ENCODE measurements at regions not wholly inside any gene's neighbourhood (a gene's known extent, or its start where the extent isn't known, plus 50 kb on each side); places are given as distances from the start of the nearest gene placed in this dataset.
A peak's percentile ranks its signal among the peaks of the same experiment; 100 is the strongest.

GRCh38 chr10:52617346-52617745 is 155.2 kb downstream of the MBL2 start:
- Histone ChIP-seq H3K36me3 (ENCODE audit: control insufficient read depth, insufficient read depth, low read length) (no peaks in the 10 kb centered on the region), H4K20me1 (ENCODE audit: insufficient read depth, low read length) (no peaks in the 10 kb centered on the region), H3K9me1 (ENCODE audit: insufficient read depth, low read length) (no peaks in the 10 kb centered on the region), H2BK20ac (ENCODE audit: low read depth, low read length) (no peak overlapping the region), H2AK5ac (ENCODE audit: low read depth, low read length) (no peak overlapping the region), H3K9me3 (ENCODE audit: control insufficient read depth, insufficient read depth, low read length) (no peaks in the 10 kb centered on the region), H2BK5ac (ENCODE audit: low read depth, low read length, poor library complexity, severe bottlenecking) (no peak overlapping the region), H3K4me2 (ENCODE audit: low read depth, low read length) (no peak overlapping the region), H3K4me1 (ENCODE audit: control insufficient read depth, insufficient read depth, low read length) (peaks cover 10% of the 10 kb centered on the region), H2BK15ac (ENCODE audit: low read depth, low read length) (no peak overlapping the region), H2AK9ac (replicated peaks; ENCODE audit: low read depth, low read length, poor library complexity) (no peak overlapping the region), H3K56ac (ENCODE audit: extremely low read depth, insufficient read depth, low read length) (no peak overlapping the region), H4K91ac (ENCODE audit: insufficient read depth, low read depth, low read length) (no peak overlapping the region), H4K5ac (ENCODE audit: low read depth, low read length) (no peak overlapping the region), H4K8ac (ENCODE audit: low read depth in 2 of 2, low read length in 2 of 2) (no peak overlapping the region), H2AFZ (replicated peaks; ENCODE audit: low read length, poor library complexity) (no peak overlapping the region), H3K27ac (ENCODE audit: insufficient read depth, low read length) (no peak overlapping the region), H3K9ac (ENCODE audit: low read depth, low read length) (no peak overlapping the region), H3K79me1 (ENCODE audit: low read depth in 1 of 2, low read length in 2 of 2) (no peaks in the 10 kb centered on the region), H3K14ac (replicated peaks; ENCODE audit: low read depth, low read length) (no peak overlapping the region), H3K23ac (ENCODE audit: low read depth, low read length) (no peak overlapping the region), H3K18ac (ENCODE audit: low read depth, low read length) (no peak overlapping the region), H3K27me3 (ENCODE audit: control insufficient read depth, insufficient read depth, low read length) (no peaks in the 10 kb centered on the region), H3K4ac (ENCODE audit: low read depth, low read length) (no peak overlapping the region), H2BK120ac (ENCODE audit: low read depth, low read length) (no peak overlapping the region), H3K4me3 (ENCODE audit: insufficient read depth, low read depth, low read length) (no peak overlapping the region)
- POLR2A ChIA-PET (ENCODE audit: unreplicated experiment) = no interaction called here
- no TSS peak for BruUV-seq (replicated peaks)
- in situ Hi-C loops (cut with MboI; ENCODE audit: low sequenced_read_pairs) = no loop called here
- dilution Hi-C loops (cut with HindIII; ENCODE audit: low sequenced_read_pairs, unreplicated experiment) = no loop called here
- DNase-seq (peak; percentile 63), ATAC-seq (ENCODE audit: low read depth) (peak; percentile 60)
- CTCF ChIA-PET = no interaction called here
- intact Hi-C loops (cut with micrococcal nuclease) = no loop called here
- no CpG with 5 or more reads among the region's 1 CpG for WGBS, 2 experiments (ENCODE audit: extremely low coverage in 2 of 2, insufficient read length in 1 of 2)
- TF ChIP-seq ELK1 (IDR thresholded peaks at IDR 0.05; ENCODE audit: borderline replicate concordance, low read depth, low read length) = no peak
- TF ChIP-seq CTCF (conservative IDR thresholded peaks at IDR 0.05; ENCODE audit: low read depth, low read length) = no peak
- no peak; the same call in 1 of the 2 replicates for TF ChIP-seq MAFK (IDR thresholded peaks at IDR 0.05; ENCODE audit: low read depth, low read length)
- TF ChIP-seq RFX5 (IDR thresholded peaks at IDR 0.05; ENCODE audit: low read depth, low read length) = no peak

Measured in IMR-90 (cell line).